Superior temporal gyrus (tissue), 1 donor: ENCODE measurements at regions not wholly inside any gene's neighbourhood (a gene's known extent, or its start where the extent isn't known, plus 50 kb on each side); places are given as distances from the start of the nearest gene placed in this dataset.
"Not testable (repeated sequence)": the region's sequence is repeated elsewhere in the genome, so short reads cannot be mapped to it uniquely, and the experiment has no call there.

Source experiments
- DNase-seq: peaks from one replicate; pipeline ENCODE4 v3.0.0-alpha.2; 2016; ENCODE audit errors: extremely low spot score

DNA sequence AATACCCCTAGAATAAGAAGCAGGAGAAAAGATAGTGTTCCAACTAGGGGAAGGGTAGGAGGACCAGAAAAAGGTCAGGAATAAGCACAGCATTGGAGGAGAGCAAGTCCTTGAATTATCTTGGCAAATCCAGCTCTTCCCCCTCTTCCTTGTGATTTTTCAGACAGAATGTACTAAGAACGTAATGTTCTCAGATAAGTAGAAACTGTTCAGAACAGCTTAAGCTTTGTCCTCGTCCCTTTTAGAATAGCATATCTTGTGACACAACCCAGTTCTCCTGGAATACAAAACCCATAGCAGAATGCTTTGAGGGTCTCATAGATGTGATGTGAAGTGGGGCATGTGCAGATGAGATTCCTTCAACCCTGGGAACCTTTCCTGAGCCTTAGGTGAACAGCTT, 97.4 kb downstream of the EMB start:
- no peak for DNase-seq

- no peak for DNase-seq
Measured at GRCh38 chr5:50340757-50341156, 100.3 kb downstream of the EMB start.

- DNase-seq: not testable (repeated sequence)
Measured at GRCh38 chr5:50330633-50331032, 110.5 kb downstream of the EMB start.

DNA sequence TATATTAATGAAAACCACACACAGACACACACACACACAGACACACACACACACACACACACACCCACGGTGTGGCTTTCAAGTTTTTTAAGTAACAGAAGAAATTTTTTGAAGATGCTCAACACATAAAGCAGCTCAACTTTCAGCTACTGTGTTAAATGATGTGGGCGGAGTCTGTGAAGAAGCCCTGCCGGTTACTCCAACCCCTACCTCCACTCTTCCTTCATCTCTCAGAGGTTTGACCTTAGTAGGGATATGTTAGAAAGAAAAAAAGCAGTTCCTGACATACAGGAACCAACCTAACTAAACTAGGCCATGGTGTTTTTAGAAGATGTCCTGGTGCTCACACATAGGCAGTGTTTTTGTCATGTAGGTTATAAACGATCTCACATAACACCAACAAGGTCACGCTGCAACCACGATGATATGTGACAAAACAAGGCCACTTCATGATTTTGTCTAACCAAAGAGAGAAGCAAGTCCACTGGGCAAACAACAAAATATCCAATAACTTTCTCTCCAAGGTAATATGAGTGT, 112.8 kb downstream of the EMB start:
- DNase-seq: no peak

DNA sequence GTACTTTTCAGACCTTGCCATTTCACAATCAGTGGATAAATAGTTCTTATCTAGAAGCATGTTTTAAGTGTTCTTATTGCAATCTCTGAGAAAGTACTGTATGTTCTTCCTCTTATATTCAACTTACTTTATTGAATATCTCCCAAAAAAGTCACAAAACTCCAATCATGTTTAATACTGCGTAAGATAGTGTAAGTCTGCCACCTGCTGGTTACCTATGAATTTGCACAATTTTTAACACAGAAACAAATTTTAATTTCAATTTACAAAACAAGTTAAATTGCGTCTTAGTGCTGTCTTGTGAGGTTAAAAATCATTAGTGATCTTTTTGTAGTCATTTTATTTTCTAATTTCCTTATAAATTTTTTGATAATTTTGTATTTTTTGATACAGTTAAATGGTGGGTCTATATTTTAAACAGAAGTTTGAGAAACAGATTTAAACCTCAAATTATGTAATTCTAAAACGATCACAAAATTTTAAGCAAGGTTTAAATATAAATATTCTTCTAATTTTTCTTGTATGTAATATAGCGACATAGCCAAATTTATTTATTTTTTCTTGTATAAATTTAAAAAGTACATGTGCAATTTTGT, 115.8 kb downstream of the EMB start:
- peak; percentile 64 for DNase-seq

DNA sequence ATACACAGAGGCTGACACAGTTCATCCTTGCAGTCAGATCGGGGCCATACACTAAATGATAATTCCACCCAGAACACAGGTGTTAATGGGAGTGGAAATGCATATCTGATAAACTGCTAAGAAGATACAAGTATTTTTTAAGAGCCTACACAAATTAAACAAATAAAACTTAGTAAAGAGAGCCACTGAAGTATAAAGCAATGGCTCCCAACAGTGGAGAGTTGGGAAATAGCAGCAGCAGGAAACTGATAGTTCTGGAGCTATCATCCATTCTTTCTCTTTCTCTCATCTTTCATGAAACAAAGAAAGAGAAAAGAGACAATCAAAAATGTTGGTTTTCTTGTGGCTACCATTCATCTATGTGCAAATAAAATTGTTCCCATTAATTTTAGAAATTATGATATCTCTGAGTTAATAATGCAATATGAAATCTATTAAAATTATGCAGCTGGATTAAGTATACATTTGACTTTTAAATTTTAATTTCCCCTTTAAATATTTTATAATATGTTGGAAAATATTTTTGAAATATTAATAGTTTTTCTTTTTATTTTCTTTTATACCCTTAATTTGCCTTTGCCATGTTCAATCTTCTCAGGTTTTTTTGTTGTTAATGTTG, 120.8 kb downstream of the EMB start:
- DNase-seq: no peak

- no peak for DNase-seq
Measured at GRCh38 chr5:50318220-50318619, 122.9 kb downstream of the EMB start.

GRCh38 chr5:50306488-50306887, 134.6 kb downstream of the EMB start:
- DNase-seq: not testable (repeated sequence)

DNA sequence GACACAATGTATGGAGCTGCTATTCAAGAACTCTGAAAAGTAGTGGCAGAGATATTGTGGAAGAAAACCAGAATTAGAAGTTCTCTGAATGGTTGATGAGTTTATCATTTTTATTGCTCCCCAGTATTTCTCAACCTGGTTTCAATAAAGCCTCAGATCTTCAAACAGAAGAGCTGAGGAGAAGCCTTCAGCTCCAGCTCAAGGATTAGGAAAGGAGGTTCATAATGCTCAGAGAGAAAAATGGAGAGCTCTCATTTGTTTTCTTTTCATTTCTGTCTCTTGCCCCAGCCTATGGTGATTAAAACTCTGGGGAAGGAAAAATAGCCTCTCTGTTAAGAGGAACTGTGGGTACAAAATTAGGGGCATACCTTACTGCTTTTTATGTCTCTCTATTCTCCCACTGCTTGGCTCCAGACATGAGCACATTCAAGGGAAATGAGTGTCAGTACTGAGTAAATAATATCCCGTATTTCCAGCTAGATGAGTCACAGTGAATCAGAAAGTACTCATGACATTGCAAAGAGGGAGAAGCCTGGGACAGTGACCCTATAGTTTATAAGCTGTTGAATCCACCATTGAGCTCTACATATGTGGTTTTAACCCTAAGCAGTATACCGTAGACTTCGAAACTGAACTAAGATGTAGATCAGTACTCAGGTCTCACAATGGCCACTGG, 138.1 kb downstream of the EMB start:
- no peak for DNase-seq

- no peak for DNase-seq
Measured at GRCh38 chr5:50301756-50302155, 139.3 kb downstream of the EMB start.

- DNase-seq: no peak
Measured at GRCh38 chr5:50300878-50301277, 140.2 kb downstream of the EMB start.

GRCh38 chr5:50299896-50300295, 141.2 kb downstream of the EMB start:
- DNase-seq: no peak

DNA sequence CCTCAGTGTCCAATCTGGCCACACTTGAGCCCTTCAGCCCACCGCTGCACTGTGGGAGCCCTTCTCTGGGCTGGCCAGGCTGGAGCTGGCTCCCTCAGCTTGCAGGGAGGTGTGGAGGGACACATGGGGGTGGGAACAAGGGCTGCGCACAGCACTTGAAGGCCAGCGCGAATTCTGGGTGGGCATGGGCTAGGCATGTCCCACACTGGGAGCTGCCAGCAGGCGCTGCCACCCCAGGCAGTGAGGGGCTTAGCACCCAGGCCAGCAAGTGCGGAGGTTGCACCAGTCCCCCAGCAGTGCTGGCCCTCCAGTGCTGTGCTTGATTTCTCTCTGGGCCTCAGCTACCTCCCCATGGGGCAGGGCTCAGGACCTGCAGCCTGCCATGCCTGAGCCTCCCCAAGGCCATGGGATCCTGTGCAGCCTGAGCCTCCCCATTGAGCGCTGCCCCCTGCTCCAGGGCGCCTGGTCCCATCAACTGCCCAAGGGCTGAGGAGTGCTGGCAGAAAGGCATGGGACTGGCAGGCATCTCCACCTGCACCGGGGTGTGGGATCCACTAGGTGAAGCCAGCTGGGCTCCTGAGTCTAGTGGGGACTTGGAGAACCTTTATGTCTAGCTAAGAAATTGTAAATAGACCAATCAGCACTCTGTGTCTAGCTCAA, 148.2 kb downstream of the EMB start:
- no peak for DNase-seq

- DNase-seq: not testable (repeated sequence)
Measured at GRCh38 chr5:50280461-50280860, 160.6 kb downstream of the EMB start.
